ENCODE measurements at regions not wholly inside any gene's neighbourhood (a gene's known extent, or its start where the extent isn't known, plus 50 kb on each side); places are given as distances from the start of the nearest gene placed in this dataset.

- TF ChIP-seq POLR2A (IDR thresholded peaks at IDR 0.05): no peak
- TF ChIP-seq, protein P1, sequence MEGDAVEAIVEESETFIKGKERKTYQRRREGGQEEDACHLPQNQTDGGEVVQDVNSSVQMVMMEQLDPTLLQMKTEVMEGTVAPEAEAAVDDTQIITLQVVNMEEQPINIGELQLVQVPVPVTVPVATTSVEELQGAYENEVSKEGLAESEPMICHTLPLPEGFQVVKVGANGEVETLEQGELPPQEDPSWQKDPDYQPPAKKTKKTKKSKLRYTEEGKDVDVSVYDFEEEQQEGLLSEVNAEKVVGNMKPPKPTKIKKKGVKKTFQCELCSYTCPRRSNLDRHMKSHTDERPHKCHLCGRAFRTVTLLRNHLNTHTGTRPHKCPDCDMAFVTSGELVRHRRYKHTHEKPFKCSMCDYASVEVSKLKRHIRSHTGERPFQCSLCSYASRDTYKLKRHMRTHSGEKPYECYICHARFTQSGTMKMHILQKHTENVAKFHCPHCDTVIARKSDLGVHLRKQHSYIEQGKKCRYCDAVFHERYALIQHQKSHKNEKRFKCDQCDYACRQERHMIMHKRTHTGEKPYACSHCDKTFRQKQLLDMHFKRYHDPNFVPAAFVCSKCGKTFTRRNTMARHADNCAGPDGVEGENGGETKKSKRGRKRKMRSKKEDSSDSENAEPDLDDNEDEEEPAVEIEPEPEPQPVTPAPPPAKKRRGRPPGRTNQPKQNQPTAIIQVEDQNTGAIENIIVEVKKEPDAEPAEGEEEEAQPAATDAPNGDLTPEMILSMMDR (IDR thresholded peaks at IDR 0.05): no peak
Measured at GRCh38 chr2:41750829-41751228, 297.0 kb upstream of the PKDCC start.

Data from thyroid gland (tissue), 4 donors.